ENCODE measurements at regions not wholly inside any gene's neighbourhood (a gene's known extent, or its start where the extent isn't known, plus 50 kb on each side); places are given as distances from the start of the nearest gene placed in this dataset.

DNA sequence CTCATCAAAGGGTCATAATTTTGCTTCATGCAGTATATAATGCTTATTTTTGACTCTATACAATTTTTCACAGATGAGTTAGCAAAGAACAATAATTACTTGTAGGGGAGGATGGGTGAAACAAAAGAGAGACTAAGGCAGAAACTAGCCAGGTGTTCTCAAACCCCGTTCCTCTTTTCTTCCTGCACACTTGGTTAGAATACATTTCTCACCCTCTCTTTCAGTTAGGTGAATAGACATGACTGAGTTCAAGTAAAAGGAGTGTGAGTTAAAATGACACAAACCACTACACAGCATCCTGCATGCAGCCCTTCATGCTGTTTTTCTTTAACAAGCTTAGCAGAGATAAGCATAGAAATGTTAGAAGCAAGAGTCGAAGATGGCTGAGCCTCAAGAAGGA is 922.2 kb downstream of the TBL1XR1 start:
- H3K4me2 ChIP-seq (ENCODE audit: low read depth, low read length), result no peak overlapping the region
- H3K9ac ChIP-seq (ENCODE audit: insufficient read depth, low read depth, low read length), result no peak overlapping the region
- in situ Hi-C loops (cut with HindIII; ENCODE audit: extremely low pct_ligation_motif_present, low pct_unique_long_range_greater_than_20kb) (no loop called here), intact Hi-C loops (cut with micrococcal nuclease; ENCODE audit: unreplicated experiment) (no loop called here)
- no peak for TF ChIP-seq ZBTB49 (CRISPR knock-in tag; IDR thresholded peaks at IDR 0.05; ENCODE audit: borderline replicate concordance)
- TF ChIP-seq NR2C2 (CRISPR knock-in tag; IDR thresholded peaks at IDR 0.05; ENCODE audit: borderline replicate concordance), result no peak
- TF ChIP-seq MZF1 (CRISPR knock-in tag; IDR thresholded peaks at IDR 0.05; ENCODE audit: borderline replicate concordance), result no peak
- no peak for TF ChIP-seq KDM2A (CRISPR knock-in tag; IDR thresholded peaks at IDR 0.05; ENCODE audit: borderline replicate concordance, low read depth)
- no peak for TF ChIP-seq ZBTB33 (CRISPR knock-in tag; IDR thresholded peaks at IDR 0.05)
- no peak for TF ChIP-seq ASH2L (IDR thresholded peaks at IDR 0.05; ENCODE audit: insufficient read length, low read depth, low read length)
- TF ChIP-seq KDM1A (CRISPR knock-in tag; IDR thresholded peaks at IDR 0.05), result no peak
- TF ChIP-seq, protein P1, sequence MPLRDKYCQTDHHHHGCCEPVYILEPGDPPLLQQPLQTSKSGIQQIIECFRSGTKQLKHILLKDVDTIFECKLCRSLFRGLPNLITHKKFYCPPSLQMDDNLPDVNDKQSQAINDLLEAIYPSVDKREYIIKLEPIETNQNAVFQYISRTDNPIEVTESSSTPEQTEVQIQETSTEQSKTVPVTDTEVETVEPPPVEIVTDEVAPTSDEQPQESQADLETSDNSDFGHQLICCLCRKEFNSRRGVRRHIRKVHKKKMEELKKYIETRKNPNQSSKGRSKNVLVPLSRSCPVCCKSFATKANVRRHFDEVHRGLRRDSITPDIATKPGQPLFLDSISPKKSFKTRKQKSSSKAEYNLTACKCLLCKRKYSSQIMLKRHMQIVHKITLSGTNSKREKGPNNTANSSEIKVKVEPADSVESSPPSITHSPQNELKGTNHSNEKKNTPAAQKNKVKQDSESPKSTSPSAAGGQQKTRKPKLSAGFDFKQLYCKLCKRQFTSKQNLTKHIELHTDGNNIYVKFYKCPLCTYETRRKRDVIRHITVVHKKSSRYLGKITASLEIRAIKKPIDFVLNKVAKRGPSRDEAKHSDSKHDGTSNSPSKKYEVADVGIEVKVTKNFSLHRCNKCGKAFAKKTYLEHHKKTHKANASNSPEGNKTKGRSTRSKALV (CRISPR knock-in tag; IDR thresholded peaks at IDR 0.05), result no peak
- TF ChIP-seq GTF2F1 (IDR thresholded peaks at IDR 0.05; ENCODE audit: low read length), result no peak
- TF ChIP-seq U2AF1 (optimal IDR thresholded peaks at IDR 0.05; ENCODE audit: low read depth, low read length), result no peak
- no peak for TF ChIP-seq MLLT10 (CRISPR knock-in tag; IDR thresholded peaks at IDR 0.05)
- no peak for TF ChIP-seq JUN (CRISPR knock-in tag; IDR thresholded peaks at IDR 0.05)
- TF ChIP-seq MAZ (IDR thresholded peaks at IDR 0.05; ENCODE audit: borderline replicate concordance, low read depth, low read length), result no peak
- no peak for TF ChIP-seq MAZ (CRISPR knock-in tag; IDR thresholded peaks at IDR 0.05; ENCODE audit: low read depth)
- no peaks in the 10 kb centered on the region for H3K4me1 ChIP-seq (ENCODE audit: insufficient read depth, low read length)
- H3K27me3 ChIP-seq (ENCODE audit: control insufficient read depth in 1 of 2, insufficient read depth in 2 of 2, low read length in 2 of 2), result no peaks in the 10 kb centered on the region
- DNase-seq (ENCODE audit: low spot score) (no peak), FAIRE-seq (no peak), ATAC-seq (no peak)
- no peak overlapping the region for H3K27ac ChIP-seq (ENCODE audit: extremely low read length, insufficient read depth, low read length)
- H3K36me3 ChIP-seq (replicated peaks in 1 of 2; ENCODE audit: control insufficient read depth in 1 of 2, insufficient read depth in 2 of 2, low read length in 2 of 2), result no peaks in the 10 kb centered on the region
- no peaks in the 10 kb centered on the region for H4K20me1 ChIP-seq (ENCODE audit: insufficient read depth, low read length)
- H2AFZ ChIP-seq (ENCODE audit: low read length), result no peak overlapping the region
- no peaks in the 10 kb centered on the region for H3K79me2 ChIP-seq (ENCODE audit: insufficient read depth, low read length)
- no peak overlapping the region for H3K4me3 ChIP-seq (replicated peaks in 1 of 3; ENCODE audit: insufficient read depth in 1 of 3, low read depth in 2 of 3, low read length in 3 of 3)
- ChIA-PET POLR2A (no interaction called here), CTCF (ENCODE audit: low intra/inter-chr PET ratio, low total read pairs) (no interaction called here)
- BruUV-seq (replicated peaks), result no TSS peak
- 0% methylated on average over 2 of the region's 2 CpGs for WGBS (ENCODE audit: low lambda C conversion rate)
- peaks cover 63% of the 10 kb centered on the region for H3K9me3 ChIP-seq (ENCODE audit: low read length)
